IPS-20b (cell line): ENCODE measurements at regions not wholly inside any gene's neighbourhood (a gene's known extent, or its start where the extent isn't known, plus 50 kb on each side); places are given as distances from the start of the nearest gene placed in this dataset.

Experiments
- H3K27ac ChIP-seq: one replicate; pipeline ENCODE4 v1.5.1; 2013; ENCODE audit warnings: low read length
- H3K27me3 ChIP-seq: 2 replicates; pipeline ENCODE4 v1.6.1; 2013; ENCODE audit warnings: mild to moderate bottlenecking, low read length, inconsistent platforms; ENCODE audit not compliant: insufficient read depth
- H3K36me3 ChIP-seq: 2 replicates; pipeline ENCODE4 v1.6.1; 2013; ENCODE audit warnings: low read depth, mild to moderate bottlenecking, inconsistent platforms, low read length, moderate library complexity; ENCODE audit not compliant: insufficient read depth
- H3K4me1 ChIP-seq: 2 replicates; pipeline ENCODE4 v1.6.1; 2013; ENCODE audit warnings: mild to moderate bottlenecking, control low read depth, inconsistent platforms, low read length, moderate library complexity; ENCODE audit not compliant: insufficient read depth
- H3K4me3 ChIP-seq: 2 replicates; pipeline ENCODE4 v1.5.1; 2013; ENCODE audit warnings: mild to moderate bottlenecking, low read length, inconsistent platforms
- H3K9ac ChIP-seq: 2 replicates; pipeline ENCODE4 v1.6.1; 2013; ENCODE audit warnings: low read depth, mild to moderate bottlenecking, inconsistent platforms, low read length, moderate library complexity
- H3K9me3 ChIP-seq: 2 replicates; pipeline ENCODE4 v1.6.1; 2013; ENCODE audit warnings: mild to moderate bottlenecking, low read depth, low read length, inconsistent platforms; ENCODE audit not compliant: insufficient read depth

DNA sequence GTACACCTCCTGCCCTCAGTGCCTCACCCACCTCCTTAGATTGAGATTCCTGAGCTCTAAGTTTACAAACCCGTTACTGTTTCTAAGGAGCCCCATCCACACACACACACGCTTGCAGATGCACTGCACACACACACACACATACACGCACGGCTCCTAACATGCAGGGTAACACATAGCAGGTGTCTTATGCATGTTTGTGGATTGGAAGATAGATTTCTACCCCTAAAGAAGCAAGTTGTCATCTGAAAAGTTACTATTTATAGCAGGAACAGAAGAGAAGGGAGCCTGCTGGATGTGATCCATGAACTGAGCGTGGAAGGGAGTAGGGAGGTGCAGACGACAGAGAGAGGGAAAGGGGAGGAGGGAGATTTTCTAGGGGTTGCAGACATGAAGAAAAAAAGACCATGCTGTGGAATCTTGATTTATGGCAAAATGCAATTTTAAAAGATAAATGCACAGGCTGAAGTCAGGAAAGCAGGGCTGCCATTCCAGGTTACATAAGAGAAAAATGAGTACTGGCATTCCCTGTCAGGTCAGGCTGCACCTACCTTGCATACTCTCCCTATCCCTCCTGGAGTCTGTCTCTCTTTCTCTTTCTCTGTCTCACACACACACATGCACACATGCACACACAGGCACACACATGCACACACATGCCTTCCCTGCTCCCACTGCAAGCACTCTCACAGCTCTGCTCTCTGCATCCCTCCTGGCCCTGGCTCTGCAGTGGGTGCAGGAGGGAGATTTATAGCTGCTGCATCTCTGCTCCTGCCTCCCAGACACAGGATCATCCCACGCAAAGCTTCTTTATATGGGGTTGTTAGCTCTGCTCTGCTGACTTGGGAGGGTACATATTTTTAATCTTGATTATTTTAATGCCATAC lies 192.6 kb upstream of the MYT1L start:
- H3K27me3 ChIP-seq, result no peaks in the 10 kb centered on the region
- no peak overlapping the region for H3K27ac ChIP-seq
- H3K9ac ChIP-seq, result no peak overlapping the region
- H3K4me1 ChIP-seq, result no peaks in the 10 kb centered on the region
- no peaks in the 10 kb centered on the region; the same call in 1 of the 2 replicates for H3K9me3 ChIP-seq
- H3K4me3 ChIP-seq, result no peak overlapping the region
- no peaks in the 10 kb centered on the region for H3K36me3 ChIP-seq

DNA sequence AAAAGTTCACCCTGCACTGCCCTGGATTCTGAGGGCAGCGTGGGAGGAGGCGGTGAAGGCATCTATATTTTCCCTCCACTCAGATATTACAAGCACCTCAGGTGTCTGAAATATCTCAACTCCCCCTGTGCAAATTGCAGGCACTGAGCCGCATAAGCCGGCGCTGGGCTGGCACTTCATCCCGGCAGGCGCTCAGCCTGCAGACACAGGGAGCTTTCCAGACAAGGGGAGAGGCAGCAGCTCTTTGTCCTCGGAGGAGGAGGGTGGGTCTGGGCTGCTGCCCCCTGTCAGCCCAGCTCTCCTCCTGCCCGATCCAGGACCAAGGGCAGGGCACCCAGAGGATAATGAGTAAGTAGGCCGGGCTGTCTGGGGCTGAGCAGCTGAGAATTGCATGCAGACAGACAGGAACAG lies 189.3 kb upstream of the MYT1L start:
- no peak overlapping the region for H3K9ac ChIP-seq
- no peaks in the 10 kb centered on the region for H3K4me1 ChIP-seq
- H3K36me3 ChIP-seq, result no peaks in the 10 kb centered on the region
- no peaks in the 10 kb centered on the region for H3K27me3 ChIP-seq
- H3K27ac ChIP-seq, result no peak overlapping the region
- no peak overlapping the region for H3K4me3 ChIP-seq
- no peaks in the 10 kb centered on the region; the same call in 1 of the 2 replicates for H3K9me3 ChIP-seq

DNA sequence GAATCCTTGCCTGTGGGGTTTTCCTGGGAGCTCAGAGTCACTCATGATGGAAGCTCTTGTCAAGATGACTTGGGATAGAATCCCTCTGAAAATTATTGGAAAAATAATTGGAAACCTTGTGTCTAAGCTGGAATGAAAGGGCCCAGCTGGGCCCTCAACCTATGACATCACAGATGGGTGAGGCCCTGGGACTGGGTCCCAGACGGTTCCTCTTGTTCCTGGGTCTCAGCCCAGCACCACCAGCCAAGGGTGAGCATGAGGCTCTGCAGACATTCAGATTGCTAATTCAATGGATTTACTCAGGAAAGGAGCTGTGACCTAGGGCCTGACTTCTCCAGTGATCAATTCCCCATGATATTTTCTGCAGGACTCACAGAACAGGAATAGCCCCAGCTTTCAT lies 188.3 kb upstream of the MYT1L start:
- Histone ChIP-seq H3K27me3 (no peaks in the 10 kb centered on the region), H3K9me3 (no peaks in the 10 kb centered on the region; the same call in 1 of the 2 replicates), H3K27ac (no peak overlapping the region), H3K4me1 (no peaks in the 10 kb centered on the region), H3K36me3 (no peaks in the 10 kb centered on the region), H3K9ac (no peak overlapping the region), H3K4me3 (no peak overlapping the region)

DNA sequence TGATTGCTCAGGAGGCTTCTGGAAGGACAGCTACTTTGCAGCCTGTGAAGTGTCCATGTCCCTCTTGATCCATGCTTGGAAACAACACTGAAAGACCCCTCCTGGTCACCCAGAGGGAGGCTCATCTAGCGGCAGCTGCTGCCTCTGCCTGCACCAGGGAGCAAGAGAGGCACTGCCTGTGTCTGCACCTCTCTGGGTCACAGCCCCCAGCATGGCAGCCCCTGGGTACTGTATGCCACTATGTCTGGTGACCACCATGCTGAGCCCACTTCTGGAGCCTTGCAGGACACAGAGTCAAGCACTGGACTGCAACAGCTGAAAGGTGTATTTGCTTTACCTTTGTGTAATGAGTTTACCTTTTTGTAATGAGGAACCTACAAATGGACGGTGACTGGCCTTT lies 186.3 kb upstream of the MYT1L start:
- Histone ChIP-seq H3K36me3 (no peaks in the 10 kb centered on the region), H3K9ac (no peak overlapping the region), H3K9me3 (no peaks in the 10 kb centered on the region), H3K27ac (no peak overlapping the region), H3K27me3 (no peaks in the 10 kb centered on the region), H3K4me1 (no peaks in the 10 kb centered on the region), H3K4me3 (no peak overlapping the region)

DNA sequence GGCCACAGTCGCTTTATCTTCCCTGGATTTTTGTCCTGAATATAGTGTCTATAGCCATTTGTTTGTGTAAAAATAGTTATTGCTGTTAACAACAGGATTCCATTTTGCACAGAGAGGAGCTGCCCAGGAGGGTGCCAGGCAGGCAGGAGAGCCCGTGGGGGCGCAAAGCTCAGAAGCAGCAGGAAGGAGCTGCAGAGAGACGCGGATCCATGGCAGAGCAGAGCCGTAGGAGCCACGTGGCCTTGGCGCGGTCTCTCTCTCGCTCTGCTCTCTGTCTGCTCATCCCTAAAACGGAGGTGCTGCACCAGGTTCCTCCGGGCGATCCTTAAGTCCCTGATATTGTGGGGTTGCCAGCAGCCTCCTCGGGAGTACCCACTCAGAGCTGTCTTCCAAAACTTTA lies 185.3 kb upstream of the MYT1L start:
- no peak overlapping the region for H3K4me3 ChIP-seq
- no peaks in the 10 kb centered on the region for H3K27me3 ChIP-seq
- no peaks in the 10 kb centered on the region for H3K36me3 ChIP-seq
- H3K4me1 ChIP-seq, result no peaks in the 10 kb centered on the region
- no peaks in the 10 kb centered on the region for H3K9me3 ChIP-seq
- H3K27ac ChIP-seq, result no peak overlapping the region
- H3K9ac ChIP-seq, result no peak overlapping the region

DNA sequence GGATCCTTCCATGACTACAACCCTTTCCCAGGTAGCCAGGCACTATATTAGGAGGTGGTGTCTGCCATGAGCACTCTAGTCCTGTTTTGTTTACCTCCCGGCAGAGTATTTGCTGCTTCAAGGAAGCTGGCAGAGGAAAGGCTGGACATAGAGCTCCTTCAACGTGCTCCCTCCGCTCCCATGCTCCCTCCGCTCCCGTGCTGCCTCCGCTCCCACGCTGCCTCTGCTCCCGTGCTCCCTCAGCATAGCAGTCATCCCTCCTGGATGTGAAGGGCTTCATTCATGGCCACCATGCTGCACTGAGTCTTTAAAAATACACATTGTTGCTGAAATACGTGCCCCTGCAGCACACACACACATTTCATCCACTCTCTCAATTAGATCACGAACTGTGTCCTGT lies 181.9 kb upstream of the MYT1L start:
- H3K27ac ChIP-seq, result no peak overlapping the region
- H3K36me3 ChIP-seq, result no peaks in the 10 kb centered on the region
- H3K9me3 ChIP-seq, result no peaks in the 10 kb centered on the region
- H3K4me1 ChIP-seq, result no peaks in the 10 kb centered on the region
- H3K9ac ChIP-seq, result no peak overlapping the region
- H3K4me3 ChIP-seq, result no peak overlapping the region
- no peaks in the 10 kb centered on the region for H3K27me3 ChIP-seq

DNA sequence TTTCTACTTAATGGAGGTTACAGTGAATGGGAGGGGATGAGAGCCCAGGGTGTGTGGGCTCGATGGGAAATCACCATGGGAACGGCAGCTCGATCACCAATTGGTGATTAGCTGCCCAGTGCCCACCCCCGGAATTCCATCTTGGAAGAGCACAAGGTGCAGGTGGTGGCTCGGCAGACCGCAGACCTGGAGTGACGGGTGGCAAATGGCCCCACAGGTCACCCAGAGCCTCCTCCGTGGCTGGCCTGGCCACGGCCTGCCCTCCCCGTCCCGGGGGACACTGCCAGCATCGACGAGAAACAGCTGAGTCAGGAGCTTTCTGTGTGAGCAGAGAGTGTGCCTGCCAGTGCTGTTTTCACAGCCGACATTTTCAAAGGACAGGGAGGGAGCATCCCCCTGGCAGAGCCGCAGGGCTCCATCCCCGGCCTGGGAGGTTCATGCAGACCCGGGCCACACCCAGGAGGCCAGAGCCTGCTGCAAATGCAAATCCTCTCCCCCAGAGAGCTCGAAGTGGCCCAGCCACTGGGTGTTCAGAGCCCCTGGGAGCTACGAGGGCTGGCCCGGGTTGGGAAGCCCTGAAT lies 176.4 kb upstream of the MYT1L start:
- Histone ChIP-seq H3K9me3 (peaks cover 10% of the 10 kb centered on the region), H3K9ac (no peak overlapping the region), H3K27ac (no peak overlapping the region), H3K36me3 (no peaks in the 10 kb centered on the region), H3K27me3 (no peaks in the 10 kb centered on the region), H3K4me1 (no peaks in the 10 kb centered on the region), H3K4me3 (no peak overlapping the region)

DNA sequence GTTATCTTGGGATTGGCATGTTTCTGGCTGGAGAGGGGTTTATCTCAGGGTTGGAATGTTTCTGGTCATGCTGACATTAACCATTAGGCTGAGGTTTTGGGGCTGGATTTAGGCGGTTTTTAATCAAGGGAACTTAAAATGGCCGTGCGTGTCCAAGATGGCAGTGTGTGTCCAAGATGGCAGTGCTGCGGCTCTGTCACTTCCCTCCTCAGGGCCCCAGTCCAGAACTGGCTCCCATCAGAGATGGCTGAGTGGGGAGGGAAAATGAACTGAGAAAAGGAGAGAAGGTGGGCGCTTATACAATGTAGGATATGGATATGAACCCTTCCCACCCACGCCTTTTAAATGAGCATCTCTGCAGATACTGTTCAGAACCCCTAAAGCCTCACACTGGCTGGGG lies 175.5 kb upstream of the MYT1L start:
- Histone ChIP-seq H3K4me3 (no peak overlapping the region), H3K9me3 (peaks cover 10% of the 10 kb centered on the region), H3K4me1 (no peaks in the 10 kb centered on the region), H3K27me3 (no peaks in the 10 kb centered on the region), H3K9ac (no peak overlapping the region), H3K36me3 (no peaks in the 10 kb centered on the region), H3K27ac (no peak overlapping the region)

DNA sequence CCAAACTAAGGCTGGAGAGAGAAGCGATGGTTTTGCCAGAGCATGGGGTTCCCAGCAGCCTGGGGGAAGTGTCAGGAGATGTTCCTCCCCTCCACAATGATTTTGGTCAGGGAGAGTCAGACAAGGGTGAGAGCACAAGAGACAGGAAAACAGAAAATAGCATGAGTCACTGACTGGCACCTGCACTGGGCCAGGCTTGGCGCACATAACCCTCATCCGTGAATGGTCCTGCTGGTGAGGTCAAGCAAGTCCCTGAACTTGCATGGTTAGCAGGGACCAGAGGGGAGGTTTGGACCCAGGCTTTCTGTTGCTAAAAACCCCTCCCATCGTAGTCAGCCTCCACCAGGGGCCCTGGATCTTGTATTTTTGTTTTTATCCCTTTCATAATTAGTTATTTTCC lies 174.5 kb upstream of the MYT1L start:
- no peak overlapping the region for H3K27ac ChIP-seq
- no peak overlapping the region for H3K9ac ChIP-seq
- H3K4me3 ChIP-seq, result no peak overlapping the region
- peaks cover 10% of the 10 kb centered on the region for H3K9me3 ChIP-seq
- H3K4me1 ChIP-seq, result no peaks in the 10 kb centered on the region
- H3K36me3 ChIP-seq, result no peaks in the 10 kb centered on the region
- H3K27me3 ChIP-seq, result no peaks in the 10 kb centered on the region

DNA sequence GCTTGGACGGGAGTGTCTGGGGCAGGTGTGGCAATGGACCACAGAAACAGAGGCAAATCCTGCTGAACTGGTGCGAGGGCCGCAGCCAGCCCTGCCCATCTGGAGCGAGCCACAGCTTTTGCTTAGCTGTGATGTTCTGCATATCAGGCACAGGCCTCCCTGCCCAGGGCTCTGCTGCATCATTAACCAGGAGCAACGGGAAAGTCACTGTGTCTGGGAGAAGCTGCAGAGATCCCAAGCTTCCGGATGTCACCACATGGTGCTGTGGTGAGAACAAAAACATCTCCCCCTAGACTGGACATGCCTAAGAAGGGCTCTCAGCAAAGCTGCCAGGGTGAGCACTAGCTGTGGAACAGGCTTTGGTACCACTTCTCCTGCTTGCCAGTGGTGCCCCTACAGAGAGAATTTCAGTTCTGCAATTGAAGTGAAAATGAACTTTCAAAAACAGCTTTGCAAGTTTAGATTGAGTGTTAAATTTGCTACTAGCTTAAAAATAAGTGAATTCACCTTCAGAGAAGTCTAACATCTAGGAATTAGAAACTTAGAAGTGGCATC lies 172.9 kb upstream of the MYT1L start:
- Histone ChIP-seq H3K27ac (no peak overlapping the region), H3K27me3 (no peaks in the 10 kb centered on the region), H3K36me3 (no peaks in the 10 kb centered on the region), H3K9me3 (peaks cover 10% of the 10 kb centered on the region), H3K4me3 (no peak overlapping the region), H3K9ac (no peak overlapping the region), H3K4me1 (no peaks in the 10 kb centered on the region)

DNA sequence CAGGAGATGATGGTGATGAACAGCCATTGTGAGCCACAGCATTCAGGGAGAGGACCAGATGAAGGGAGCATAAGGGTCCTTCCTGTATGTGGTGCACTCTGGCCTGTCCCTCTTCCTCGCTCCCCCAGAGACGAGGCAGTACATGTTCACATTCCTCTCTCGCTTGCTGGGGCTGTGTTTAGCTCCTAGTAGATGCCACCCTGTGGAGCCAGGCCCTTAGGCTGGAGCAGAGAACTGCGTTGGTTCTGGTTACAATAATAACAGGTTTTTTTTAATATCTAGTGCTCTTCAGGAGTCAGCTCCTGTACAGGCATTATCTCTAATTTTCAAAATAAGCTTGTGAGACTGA lies 171.1 kb upstream of the MYT1L start:
- H3K27me3 ChIP-seq, result no peaks in the 10 kb centered on the region
- no peaks in the 10 kb centered on the region for H3K36me3 ChIP-seq
- peaks cover 10% of the 10 kb centered on the region for H3K9me3 ChIP-seq
- H3K4me3 ChIP-seq, result no peak overlapping the region
- H3K9ac ChIP-seq, result no peak overlapping the region
- H3K27ac ChIP-seq, result no peak overlapping the region
- H3K4me1 ChIP-seq, result no peaks in the 10 kb centered on the region
